ENCODE measurements at regions not wholly inside any gene's neighbourhood (a gene's known extent, or its start where the extent isn't known, plus 50 kb on each side); places are given as distances from the start of the nearest gene placed in this dataset.

GRCh38 chr6:11650711-11651110 is 113.2 kb downstream of the TMEM170B start:
- Histone ChIP-seq H3K27me3 (ENCODE audit: control insufficient read depth in 2 of 2, insufficient read depth in 2 of 2, low read length in 2 of 2) (no peaks in the 10 kb centered on the region), H3K4me2 (ENCODE audit: insufficient read depth, low read length) (peak overlapping the region; percentile 53), H3K79me2 (ENCODE audit: control insufficient read depth, insufficient read depth, low read length) (no peaks in the 10 kb centered on the region), H3K4me3 (replicated peaks in 1 of 3; ENCODE audit: insufficient read depth in 1 of 3, low read depth in 1 of 3, low read length in 3 of 3) (no peak overlapping the region), H2AFZ (ENCODE audit: low read depth, low read length) (no peak overlapping the region), H3K9me3 (replicated peaks; ENCODE audit: control insufficient read depth, insufficient read depth, low read length) (no peaks in the 10 kb centered on the region), H3K4me1 (ENCODE audit: control insufficient read depth, extremely low read depth, insufficient read depth, low read length) (peaks cover 54% of the 10 kb centered on the region), H3K27ac (ENCODE audit: insufficient read depth, low read depth, low read length) (peak overlapping the region; percentile 99), H3K36me3 (ENCODE audit: control insufficient read depth in 2 of 2, extremely low read depth in 1 of 2, insufficient read depth in 2 of 2, low read length in 2 of 2) (no peaks in the 10 kb centered on the region), H3K9ac (replicated peaks; ENCODE audit: extremely low read depth, insufficient read depth, low read length) (peak overlapping the region; percentile 90), H4K20me1 (replicated peaks; ENCODE audit: control insufficient read depth, extremely low read depth, insufficient read depth, low read length) (no peaks in the 10 kb centered on the region), H3K9me1 (replicated peaks; ENCODE audit: control insufficient read depth, extremely low read depth, insufficient read depth, low read length) (no peaks in the 10 kb centered on the region)
- dilution Hi-C loops (cut with MboI; ENCODE audit: extremely low pct_ligation_motif_present, low sequenced_read_pairs) (loop anchor here (10.0 kb wide), 1 partner anchor 46 kb away; no protein-coding TSS in a partner anchor), intact Hi-C loops (cut with micrococcal nuclease) (loop anchor here (1.0 to 2.0 kb wide), 8 partner anchors 36 to 923 kb away; no protein-coding TSS in a partner anchor)
- FAIRE-seq (no peak), DNase-seq (ENCODE audit: low read depth, low spot score) (no peak)
- ChIA-PET POLR2A (interaction anchor here (1.0 to 6.9 kb wide), 8 partner anchors 38 to 934 kb away, joined by 3 to 210 read pairs (median 4); partner anchors contain the start of gene EDN1), CTCF (interaction anchor here (0.8 to 8.1 kb wide), 6 partner anchors 32 to 647 kb away, joined by 3 to 102 read pairs (median 4); no protein-coding TSS in a partner anchor)
- TF ChIP-seq FOS (IDR thresholded peaks at IDR 0.05; ENCODE audit: borderline replicate concordance, insufficient read depth, low read length) (peak; percentile 4), EZH2 (IDR thresholded peaks at IDR 0.05; ENCODE audit: borderline replicate concordance, low read depth, low read length, severe bottlenecking) (no peak), GATA2 (IDR thresholded peaks at IDR 0.05; ENCODE audit: insufficient read depth, insufficient read length, low read depth, low read length) (no peak), JUN (IDR thresholded peaks at IDR 0.05; ENCODE audit: borderline replicate concordance, insufficient read depth, insufficient read length, low read depth) (peak; percentile 35), POLR2AphosphoS5 (IDR thresholded peaks at IDR 0.05; ENCODE audit: insufficient read depth, low read depth, low read length) (peak; percentile 14)
- TF ChIP-seq, protein P1, sequence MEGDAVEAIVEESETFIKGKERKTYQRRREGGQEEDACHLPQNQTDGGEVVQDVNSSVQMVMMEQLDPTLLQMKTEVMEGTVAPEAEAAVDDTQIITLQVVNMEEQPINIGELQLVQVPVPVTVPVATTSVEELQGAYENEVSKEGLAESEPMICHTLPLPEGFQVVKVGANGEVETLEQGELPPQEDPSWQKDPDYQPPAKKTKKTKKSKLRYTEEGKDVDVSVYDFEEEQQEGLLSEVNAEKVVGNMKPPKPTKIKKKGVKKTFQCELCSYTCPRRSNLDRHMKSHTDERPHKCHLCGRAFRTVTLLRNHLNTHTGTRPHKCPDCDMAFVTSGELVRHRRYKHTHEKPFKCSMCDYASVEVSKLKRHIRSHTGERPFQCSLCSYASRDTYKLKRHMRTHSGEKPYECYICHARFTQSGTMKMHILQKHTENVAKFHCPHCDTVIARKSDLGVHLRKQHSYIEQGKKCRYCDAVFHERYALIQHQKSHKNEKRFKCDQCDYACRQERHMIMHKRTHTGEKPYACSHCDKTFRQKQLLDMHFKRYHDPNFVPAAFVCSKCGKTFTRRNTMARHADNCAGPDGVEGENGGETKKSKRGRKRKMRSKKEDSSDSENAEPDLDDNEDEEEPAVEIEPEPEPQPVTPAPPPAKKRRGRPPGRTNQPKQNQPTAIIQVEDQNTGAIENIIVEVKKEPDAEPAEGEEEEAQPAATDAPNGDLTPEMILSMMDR (IDR thresholded peaks at IDR 0.05; ENCODE audit: extremely low read depth in 1 of 2, insufficient read depth in 1 of 2, low read depth in 1 of 2, low read length in 2 of 2), result no peak
- BruUV-seq (replicated peaks), result TSS peak; percentile 67

All from endothelial cell of umbilical vein (primary cell).